G401.6 (cell line): ENCODE measurements at regions not wholly inside any gene's neighbourhood (a gene's known extent, or its start where the extent isn't known, plus 50 kb on each side); places are given as distances from the start of the nearest gene placed in this dataset.

ENCODE experiments used
- FAIRE-seq: peaks from 2 replicates; lab custom pipeline; 2012; peaks lifted over from hg19 to GRCh38; lab: Jason Lieb, UNC

GRCh38 chr7:109136893-109137292, 567.2 kb downstream of the DNAJB9 start:
- no peak for FAIRE-seq

GRCh38 chr7:109154748-109155147, 585.1 kb downstream of the DNAJB9 start:
- no peak for FAIRE-seq

GRCh38 chr7:109158246-109158645, 588.6 kb downstream of the DNAJB9 start:
- FAIRE-seq = no peak

GRCh38 chr7:109176661-109177060, 607.0 kb downstream of the DNAJB9 start:
- no peak for FAIRE-seq

GRCh38 chr7:109178342-109178741, 608.7 kb downstream of the DNAJB9 start:
- FAIRE-seq = no peak

- FAIRE-seq = no peak
Observed at GRCh38 chr7:109179601-109180000, 609.9 kb downstream of the DNAJB9 start.

- FAIRE-seq = no peak
Observed at GRCh38 chr7:109190766-109191398, 621.2 kb downstream of the DNAJB9 start.

GRCh38 chr7:109206196-109206595, 636.5 kb downstream of the DNAJB9 start:
- FAIRE-seq = no peak

- no peak for FAIRE-seq
Observed at GRCh38 chr7:109213081-109213480, 643.4 kb downstream of the DNAJB9 start.

- no peak for FAIRE-seq
Observed at GRCh38 chr7:109215341-109215740, 645.7 kb downstream of the DNAJB9 start.

GRCh38 chr7:109224100-109224499, 654.4 kb downstream of the DNAJB9 start:
- FAIRE-seq = no peak

- FAIRE-seq = no peak
Observed at GRCh38 chr7:109226699-109227098, 657.0 kb downstream of the DNAJB9 start.

- FAIRE-seq = no peak
Observed at GRCh38 chr7:109235316-109235715, 665.6 kb downstream of the DNAJB9 start.

GRCh38 chr7:109246330-109247077, 676.8 kb downstream of the DNAJB9 start:
- no peak for FAIRE-seq

GRCh38 chr7:109256762-109257560, 687.3 kb downstream of the DNAJB9 start:
- no peak for FAIRE-seq

- FAIRE-seq = no peak
Observed at GRCh38 chr7:109259151-109259550, 689.5 kb downstream of the DNAJB9 start.

GRCh38 chr7:109261781-109262180, 692.1 kb downstream of the DNAJB9 start:
- no peak for FAIRE-seq

GRCh38 chr7:109266610-109267009, 696.9 kb downstream of the DNAJB9 start:
- no peak for FAIRE-seq

GRCh38 chr7:109276348-109276747, 706.7 kb downstream of the DNAJB9 start:
- FAIRE-seq = no peak

- FAIRE-seq = no peak
Observed at GRCh38 chr7:109282726-109283125, 713.1 kb downstream of the DNAJB9 start.

- no peak for FAIRE-seq
Observed at GRCh38 chr7:109284943-109285342, 715.3 kb downstream of the DNAJB9 start.

GRCh38 chr7:109295158-109295557, 725.5 kb downstream of the DNAJB9 start:
- FAIRE-seq = no peak

GRCh38 chr7:109308816-109309215, 739.1 kb downstream of the DNAJB9 start:
- no peak for FAIRE-seq
